Fibroblast of pulmonary artery (primary cell): ENCODE measurements at regions not wholly inside any gene's neighbourhood (a gene's known extent, or its start where the extent isn't known, plus 50 kb on each side); places are given as distances from the start of the nearest gene placed in this dataset.

ENCODE experiments used
- DNase-seq: peaks from one replicate; pipeline ENCODE4 v3.0.0-alpha.2; 2010; ENCODE audit warnings: low read depth
- H3K4me3 ChIP-seq: replicated peaks from 2 replicates; pipeline ENCODE4 v1.5.1; 2011; ENCODE audit warnings: low read depth, mild to moderate bottlenecking, control low read depth, low read length, moderate library complexity
- CTCF ChIP-seq: IDR thresholded peaks from 2 replicates; pipeline ENCODE4 v1.5.1; 2011; ENCODE audit warnings: mild to moderate bottlenecking, control low read depth, low read length, inconsistent platforms; ENCODE audit errors: missing control alignments

GRCh38 chr4:138092060-138092459 lies 150.1 kb downstream of the SLC7A11 start:
- DNase-seq, result no peak
- no peak overlapping the region for H3K4me3 ChIP-seq
- no peak for TF ChIP-seq CTCF

GRCh38 chr4:138090918-138091676 lies 151.1 kb downstream of the SLC7A11 start:
- no peak for DNase-seq
- no peak for TF ChIP-seq CTCF
- no peak overlapping the region for H3K4me3 ChIP-seq

- DNase-seq, result peak; percentile 89
- peak; percentile 64 for TF ChIP-seq CTCF
- H3K4me3 ChIP-seq, result peak overlapping the region; percentile 22
Measured at GRCh38 chr4:138090150-138090917, 151.8 kb downstream of the SLC7A11 start.

GRCh38 chr4:138088449-138089208 lies 153.5 kb downstream of the SLC7A11 start:
- no peak for DNase-seq
- no peak overlapping the region for H3K4me3 ChIP-seq
- no peak for TF ChIP-seq CTCF

GRCh38 chr4:138087066-138087719 lies 155.0 kb downstream of the SLC7A11 start:
- no peak overlapping the region for H3K4me3 ChIP-seq
- no peak for TF ChIP-seq CTCF
- DNase-seq, result no peak

- H3K4me3 ChIP-seq, result no peak overlapping the region
- TF ChIP-seq CTCF, result no peak
- DNase-seq, result no peak
Measured at GRCh38 chr4:138086611-138087041, 155.5 kb downstream of the SLC7A11 start.
